Activated CD4-positive, alpha-beta T cell treated with anti-CD3 and anti-CD28 coated beads for 24 hours (primary cell): ENCODE measurements at regions not wholly inside any gene's neighbourhood (a gene's known extent, or its start where the extent isn't known, plus 50 kb on each side); places are given as distances from the start of the nearest gene placed in this dataset.
"Not testable (repeated sequence)": the region's sequence is repeated elsewhere in the genome, so short reads cannot be mapped to it uniquely, and the experiment has no call there.

Experiments used
- DNase-seq, 2 donors: peaks; one replicate each; pipeline ENCODE4 v3.0.0-alpha.2; 2020; ENCODE audit warnings: low read depth in 2 of 2

- no peak for DNase-seq
Observed at GRCh38 chr2:58620896-58621295, 379.8 kb upstream of the FANCL start.

DNA sequence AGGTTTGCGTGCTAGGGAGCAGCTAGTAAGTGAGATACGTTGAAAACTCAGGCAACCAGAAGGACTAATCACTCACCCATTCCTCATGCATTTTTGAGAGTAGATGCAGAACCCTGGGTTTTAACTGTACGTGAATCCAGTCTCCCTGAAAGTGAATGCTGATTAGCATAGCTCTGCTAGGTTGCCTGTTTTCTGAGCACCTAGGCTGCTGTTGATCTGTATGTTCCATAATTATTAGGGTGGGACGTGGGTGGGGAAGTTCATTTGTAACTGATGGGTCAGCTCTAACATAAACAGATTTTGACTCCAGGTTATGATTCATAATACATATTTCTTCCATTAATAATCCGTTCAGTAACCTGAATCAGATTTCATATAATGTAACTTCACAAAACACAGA, 379.0 kb upstream of the FANCL start:
- DNase-seq = no peak

- no peak for DNase-seq
Observed at GRCh38 chr2:58616961-58617360, 375.8 kb upstream of the FANCL start.

GRCh38 chr2:58614219-58614618, 373.1 kb upstream of the FANCL start:
- no peak for DNase-seq

- no peak for DNase-seq
Observed at GRCh38 chr2:58612973-58613372, 371.8 kb upstream of the FANCL start.

- no peak for DNase-seq
Observed at GRCh38 chr2:58609326-58609725, 368.2 kb upstream of the FANCL start.

DNA sequence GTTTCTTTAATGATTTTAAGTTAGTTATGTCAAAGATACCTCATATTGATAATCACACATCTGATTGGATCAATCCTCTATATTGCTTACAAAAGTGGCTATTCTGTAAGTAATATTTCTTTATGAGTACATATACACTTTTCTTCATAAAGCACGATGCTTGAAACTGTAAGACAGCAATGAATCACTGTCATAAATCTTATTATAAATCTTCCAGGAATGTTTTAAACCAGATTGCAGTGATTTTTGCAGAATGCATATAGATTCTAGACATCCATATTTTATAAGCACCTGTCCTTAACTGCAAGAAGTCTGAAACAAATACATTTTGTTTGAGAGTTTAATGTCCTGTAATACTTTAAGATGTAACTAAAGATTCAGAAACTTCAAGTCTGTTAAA, 367.0 kb upstream of the FANCL start:
- DNase-seq = no peak

DNA sequence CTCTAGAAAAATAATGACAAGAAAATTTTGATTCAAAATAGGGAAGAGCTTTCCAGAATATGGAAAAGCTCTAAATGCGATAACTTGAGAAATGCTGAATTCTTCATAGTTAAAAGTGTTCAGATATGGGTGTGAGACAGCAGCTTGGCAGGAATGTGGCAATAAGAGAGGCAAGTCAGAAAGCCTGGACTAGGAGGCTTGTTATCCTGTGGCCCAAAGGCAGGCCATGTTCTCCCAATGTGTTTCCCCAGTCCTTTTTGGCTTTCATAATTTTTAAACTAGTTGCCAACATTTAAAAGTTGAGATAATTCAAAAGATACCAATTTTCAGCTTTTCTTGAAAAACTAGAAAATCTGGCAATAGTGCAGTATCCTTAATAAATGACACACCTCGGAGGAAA, 366.3 kb upstream of the FANCL start:
- no peak for DNase-seq

- no peak for DNase-seq
Observed at GRCh38 chr2:58606799-58607198, 365.7 kb upstream of the FANCL start.

GRCh38 chr2:58604096-58604495, 363.0 kb upstream of the FANCL start:
- DNase-seq = no peak

- no peak for DNase-seq
Observed at GRCh38 chr2:58601017-58601416, 359.9 kb upstream of the FANCL start.

GRCh38 chr2:58598171-58598570, 357.0 kb upstream of the FANCL start:
- no peak for DNase-seq

GRCh38 chr2:58595714-58596113, 354.6 kb upstream of the FANCL start:
- no peak for DNase-seq

DNA sequence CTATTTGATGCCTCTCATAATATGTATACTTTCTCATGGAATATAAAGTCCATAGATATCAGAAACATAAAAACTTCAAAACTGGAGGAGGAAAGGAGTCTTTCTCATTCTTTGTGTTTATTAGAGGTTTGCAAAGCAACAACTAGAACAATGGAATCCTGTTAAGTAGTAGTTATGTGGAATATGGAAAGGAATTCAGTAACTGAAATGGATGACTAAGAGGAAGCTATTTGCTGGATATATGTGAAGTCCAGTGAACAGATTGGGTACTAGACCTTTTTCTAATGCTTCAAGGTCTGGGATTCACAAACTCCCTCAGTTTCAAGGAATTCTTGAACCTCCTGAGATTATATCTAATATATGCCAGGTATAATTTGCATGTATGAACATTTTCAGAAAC, 353.6 kb upstream of the FANCL start:
- no peak for DNase-seq

GRCh38 chr2:58594175-58594574, 353.1 kb upstream of the FANCL start:
- DNase-seq = no peak

DNA sequence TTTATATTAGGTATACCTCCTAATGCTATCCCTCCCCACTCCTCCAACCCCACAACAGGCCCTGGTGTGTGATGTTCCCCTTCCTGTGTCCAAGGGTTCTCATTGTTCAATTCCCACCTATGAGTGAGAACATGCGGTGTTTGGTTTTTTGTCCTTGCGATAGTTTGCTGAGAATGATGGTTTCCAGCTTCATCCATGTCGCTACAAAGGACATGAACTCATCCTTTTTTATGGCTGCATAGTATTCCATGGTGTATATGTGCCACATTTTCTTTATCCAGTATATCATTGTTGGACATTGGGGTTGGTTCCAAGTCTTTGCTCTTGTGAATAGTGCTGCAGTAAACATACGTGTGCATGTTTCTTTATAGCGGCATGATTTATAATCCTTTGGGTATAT, 345.1 kb upstream of the FANCL start:
- DNase-seq = not testable (repeated sequence)

- DNase-seq = no peak
Observed at GRCh38 chr2:58585233-58585632, 344.1 kb upstream of the FANCL start.

- no peak for DNase-seq
Observed at GRCh38 chr2:58584606-58585118, 343.5 kb upstream of the FANCL start.

GRCh38 chr2:58578276-58578675, 337.2 kb upstream of the FANCL start:
- DNase-seq = no peak

DNA sequence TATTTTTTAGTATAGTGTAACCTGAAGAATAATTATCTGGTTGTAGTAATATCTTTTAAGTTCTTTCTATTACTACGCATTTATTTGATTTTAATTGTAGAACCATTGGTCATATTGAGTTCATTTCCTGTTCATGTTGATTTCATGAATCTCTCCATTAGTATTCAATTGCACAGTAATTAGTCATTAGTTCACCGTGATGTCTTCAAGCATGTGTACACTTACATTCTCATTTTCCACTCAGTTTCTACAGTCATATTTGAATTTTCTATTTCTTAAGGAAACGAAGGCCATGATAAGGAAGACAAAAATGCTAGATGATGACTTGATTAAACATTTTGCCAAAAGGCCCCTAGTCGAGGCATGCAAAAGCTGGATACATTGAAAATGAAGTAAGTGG, 333.7 kb upstream of the FANCL start:
- DNase-seq = no peak

DNA sequence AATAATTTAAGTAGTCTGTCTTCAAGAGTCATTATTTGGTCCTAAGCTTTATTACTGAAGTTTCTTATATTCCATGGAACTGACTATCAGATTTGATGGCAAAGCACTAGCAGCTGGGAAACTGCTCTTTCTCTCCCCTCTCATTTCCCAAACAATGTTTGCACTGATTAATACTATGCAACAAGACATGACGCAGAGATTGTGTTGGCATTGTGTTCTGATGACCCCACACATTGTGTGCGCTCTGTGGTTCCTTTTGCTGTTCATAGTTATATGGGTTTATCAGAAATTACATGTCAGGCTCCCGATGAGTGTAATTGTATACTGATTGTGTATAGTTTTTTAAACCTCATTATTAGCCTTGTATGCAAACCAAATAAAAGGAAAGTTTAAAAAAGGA, 331.6 kb upstream of the FANCL start:
- DNase-seq = no peak

- no peak for DNase-seq
Observed at GRCh38 chr2:58571181-58571852, 330.2 kb upstream of the FANCL start.

- no peak for DNase-seq
Observed at GRCh38 chr2:58569475-58570185, 328.5 kb upstream of the FANCL start.

DNA sequence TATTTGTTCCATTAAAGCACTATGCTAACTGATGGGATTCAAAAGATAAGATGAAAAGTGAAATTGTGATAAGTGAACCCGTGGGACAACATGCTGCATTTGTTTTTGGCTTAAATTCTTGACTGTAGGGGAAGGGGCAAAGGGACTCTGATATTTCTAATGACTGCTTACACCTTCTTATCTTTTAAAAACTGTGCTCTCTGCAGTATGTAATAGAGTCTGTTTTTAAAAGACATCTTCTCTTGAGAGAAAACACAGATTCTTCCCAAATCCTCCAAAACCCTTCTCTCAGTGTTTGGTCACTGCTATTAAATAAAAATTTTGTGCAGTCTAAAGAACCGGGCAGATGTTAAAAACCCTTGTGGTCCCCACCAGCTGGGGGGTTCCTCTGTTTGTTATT, 327.8 kb upstream of the FANCL start:
- no peak for DNase-seq
